Testis (tissue), 2 donors: ENCODE measurements at regions not wholly inside any gene's neighbourhood (a gene's known extent, or its start where the extent isn't known, plus 50 kb on each side); places are given as distances from the start of the nearest gene placed in this dataset.

Experiments used
- POLR2A ChIP-seq: fragments of 450-650 bp; IDR thresholded peaks from one replicate; pipeline ENCODE4 v1.6.1; 2017; ENCODE audit warnings: antibody characterized with exemption, mild to moderate bottlenecking, moderate library complexity
- TF ChIP-seq, protein P1 (sequence below), 3 experiments: fragments of 450-650 bp in 2 of 3; fragments of 200-600 bp in 1 of 3; sonication (generic) in 1 of 3; IDR thresholded peaks; one replicate each; pipeline ENCODE4 v1.5.1; 2016 to 2019; ENCODE audit warnings: antibody characterized with exemption in 3 of 3, mild to moderate bottlenecking in 2 of 3, moderate library complexity in 1 of 3

DNA sequence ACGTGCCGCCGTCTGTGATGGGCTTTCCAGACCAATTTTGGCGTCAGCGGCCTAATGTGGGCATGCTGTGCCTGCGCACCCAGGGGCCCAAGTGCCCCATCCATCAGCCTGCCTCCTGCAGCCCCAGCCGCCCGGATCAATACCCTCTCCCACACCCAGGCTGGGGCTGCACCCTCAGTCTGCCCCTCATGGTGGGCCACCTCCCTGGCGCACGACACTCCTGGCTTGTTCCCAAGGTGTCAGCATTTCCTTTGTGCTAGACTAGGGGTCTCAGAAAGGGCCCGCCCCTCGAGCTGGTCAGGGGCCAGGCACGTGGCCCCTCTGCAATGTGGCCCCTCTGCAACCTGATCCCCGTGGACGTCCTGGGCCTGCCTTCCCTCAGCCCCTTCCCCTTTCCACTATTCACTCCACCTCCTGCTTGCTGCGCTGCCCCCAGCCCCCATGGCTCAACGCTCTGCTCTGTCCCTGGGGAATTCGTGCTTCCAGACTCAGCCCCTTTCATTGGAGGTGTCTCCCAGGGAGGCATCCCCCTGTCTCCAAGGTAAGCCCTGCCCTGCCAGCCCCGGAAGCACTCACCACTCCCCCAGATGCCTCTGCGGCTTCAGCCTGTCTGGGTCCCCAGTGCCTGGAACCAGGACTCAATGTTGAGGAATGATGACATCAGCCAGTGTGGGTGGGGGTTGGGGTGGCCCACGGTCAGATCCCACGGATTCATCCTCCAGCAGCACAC, 130.8 kb downstream of the HMX1 start:
- TF ChIP-seq, protein P1, sequence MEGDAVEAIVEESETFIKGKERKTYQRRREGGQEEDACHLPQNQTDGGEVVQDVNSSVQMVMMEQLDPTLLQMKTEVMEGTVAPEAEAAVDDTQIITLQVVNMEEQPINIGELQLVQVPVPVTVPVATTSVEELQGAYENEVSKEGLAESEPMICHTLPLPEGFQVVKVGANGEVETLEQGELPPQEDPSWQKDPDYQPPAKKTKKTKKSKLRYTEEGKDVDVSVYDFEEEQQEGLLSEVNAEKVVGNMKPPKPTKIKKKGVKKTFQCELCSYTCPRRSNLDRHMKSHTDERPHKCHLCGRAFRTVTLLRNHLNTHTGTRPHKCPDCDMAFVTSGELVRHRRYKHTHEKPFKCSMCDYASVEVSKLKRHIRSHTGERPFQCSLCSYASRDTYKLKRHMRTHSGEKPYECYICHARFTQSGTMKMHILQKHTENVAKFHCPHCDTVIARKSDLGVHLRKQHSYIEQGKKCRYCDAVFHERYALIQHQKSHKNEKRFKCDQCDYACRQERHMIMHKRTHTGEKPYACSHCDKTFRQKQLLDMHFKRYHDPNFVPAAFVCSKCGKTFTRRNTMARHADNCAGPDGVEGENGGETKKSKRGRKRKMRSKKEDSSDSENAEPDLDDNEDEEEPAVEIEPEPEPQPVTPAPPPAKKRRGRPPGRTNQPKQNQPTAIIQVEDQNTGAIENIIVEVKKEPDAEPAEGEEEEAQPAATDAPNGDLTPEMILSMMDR (IDR thresholded peaks at IDR 0.05): no peak
- no peak for TF ChIP-seq POLR2A
